Ascending aorta (tissue), 2 donors: ENCODE measurements at regions not wholly inside any gene's neighbourhood (a gene's known extent, or its start where the extent isn't known, plus 50 kb on each side); places are given as distances from the start of the nearest gene placed in this dataset.
"Not testable (repeated sequence)": the region's sequence is repeated elsewhere in the genome, so short reads cannot be mapped to it uniquely, and the experiment has no call there.

Experiments
- DNase-seq, 2 donors: peaks; one replicate each; pipeline ENCODE4 v3.0.0-alpha.2; 2019; ENCODE audit warnings: low spot score in 2 of 2
- H3K27ac ChIP-seq, 2 donors: fragments of 200-600 bp; sonication (generic); one replicate each; pipeline ENCODE4 v1.5.1; 2016 to 2017; ENCODE audit warnings: mild to moderate bottlenecking in 1 of 2
- H3K27me3 ChIP-seq: fragments of 200-600 bp; sonication (generic); one replicate; pipeline ENCODE4 v1.5.1; 2017
- H3K36me3 ChIP-seq, 2 donors: fragments of 200-600 bp; sonication (generic); one replicate each; pipeline ENCODE4 v1.5.1; 2016
- H3K4me1 ChIP-seq, 2 donors: fragments of 200-600 bp; sonication (generic); one replicate each; pipeline ENCODE4 v1.5.1; 2016 to 2017; ENCODE audit warnings: mild to moderate bottlenecking in 1 of 2
- H3K4me3 ChIP-seq, 2 donors: fragments of 200-600 bp; sonication (generic); one replicate each; pipeline ENCODE4 v1.5.1; 2016 to 2017; ENCODE audit warnings: mild to moderate bottlenecking in 1 of 2
- H3K9me3 ChIP-seq, 2 donors: fragments of 200-600 bp; sonication (generic); one replicate each; pipeline ENCODE4 v1.5.1; 2016
- CTCF ChIP-seq, 3 experiments: fragments of 200-600 bp in 2 of 3; fragments of 450-650 bp in 1 of 3; sonication (generic) in 2 of 3; IDR thresholded peaks; one replicate each; pipeline ENCODE4 v1.5.1; 2016 to 2019; ENCODE audit warnings: antibody characterized with exemption in 3 of 3, mild to moderate bottlenecking in 1 of 3, moderate library complexity in 1 of 3
- intact Hi-C: fragments of 100-400 bp; cut with DNase I; formaldehyde crosslinking; loops from one replicate; pipeline ENCODE4 v1.15.1; 2023

- Histone ChIP-seq H3K4me3 (no peak overlapping the region), H3K4me1 (peaks cover 0 to 3% of the 10 kb centered on the region in 2 donors), H3K27ac (no peak overlapping the region), H3K27me3 (peaks cover 5% of the 10 kb centered on the region), H3K9me3 (no peaks in the 10 kb centered on the region), H3K36me3 (no peaks in the 10 kb centered on the region)
- intact Hi-C loops = no loop called here
- no peak for DNase-seq
- TF ChIP-seq CTCF (IDR thresholded peaks at IDR 0.05) = no peak
Observed at GRCh38 chr17:49898366-49899190, 50.7 kb upstream of the TAC4 start.

GRCh38 chr17:49899191-49899485 lies 51.3 kb upstream of the TAC4 start:
- Histone ChIP-seq H3K27me3 (peaks cover 5% of the 10 kb centered on the region), H3K9me3 (no peaks in the 10 kb centered on the region), H3K27ac (no peak overlapping the region), H3K4me1 (peaks cover 0 to 3% of the 10 kb centered on the region in 2 donors), H3K36me3 (no peaks in the 10 kb centered on the region), H3K4me3 (no peak overlapping the region)
- no peak for DNase-seq
- intact Hi-C loops = no loop called here
- no peak for TF ChIP-seq CTCF (IDR thresholded peaks at IDR 0.05)

- H3K4me1 ChIP-seq = peaks cover 0 to 3% of the 10 kb centered on the region in 2 donors
- no peaks in the 10 kb centered on the region for H3K36me3 ChIP-seq
- peaks cover 5% of the 10 kb centered on the region for H3K27me3 ChIP-seq
- H3K9me3 ChIP-seq = no peaks in the 10 kb centered on the region
- no peak overlapping the region for H3K27ac ChIP-seq
- no peak for DNase-seq
- no peak for TF ChIP-seq CTCF (IDR thresholded peaks at IDR 0.05)
- no peak overlapping the region for H3K4me3 ChIP-seq
- intact Hi-C loops = no loop called here
Observed at GRCh38 chr17:49899588-49899987, 51.7 kb upstream of the TAC4 start.

- H3K9me3 ChIP-seq, DNase-seq, H3K4me1 ChIP-seq, H3K27ac ChIP-seq, H3K36me3 ChIP-seq, intact Hi-C loops, H3K4me3 ChIP-seq, H3K27me3 ChIP-seq: not testable (repeated sequence)
Observed at GRCh38 chr17:49900801-49901200, 52.9 kb upstream of the TAC4 start.

GRCh38 chr17:49901460-49902331 lies 53.8 kb upstream of the TAC4 start:
- Histone ChIP-seq H3K27me3 (peaks cover 5% of the 10 kb centered on the region), H3K4me1 (peaks cover 0 to 3% of the 10 kb centered on the region in 2 donors), H3K9me3 (no peaks in the 10 kb centered on the region), H3K27ac (no peak overlapping the region), H3K4me3 (no peak overlapping the region), H3K36me3 (no peaks in the 10 kb centered on the region)
- no peak for DNase-seq
- no peak for TF ChIP-seq CTCF (IDR thresholded peaks at IDR 0.05)
- intact Hi-C loops = no loop called here

- Histone ChIP-seq H3K9me3 (no peaks in the 10 kb centered on the region), H3K4me3 (no peak overlapping the region), H3K36me3 (no peaks in the 10 kb centered on the region), H3K4me1 (peaks cover 0 to 3% of the 10 kb centered on the region in 2 donors), H3K27me3 (peaks cover 5% of the 10 kb centered on the region), H3K27ac (no peak overlapping the region)
- DNase-seq = no peak
- TF ChIP-seq CTCF (IDR thresholded peaks at IDR 0.05) = no peak
- intact Hi-C loops = no loop called here
Observed at GRCh38 chr17:49903523-49903922, 55.7 kb upstream of the TAC4 start.
